ENCODE measurements at regions not wholly inside any gene's neighbourhood (a gene's known extent, or its start where the extent isn't known, plus 50 kb on each side); places are given as distances from the start of the nearest gene placed in this dataset.
"Not testable (repeated sequence)": the region's sequence is repeated elsewhere in the genome, so short reads cannot be mapped to it uniquely, and the experiment has no call there.

- no peak overlapping the region for H2BK15ac ChIP-seq (replicated peaks; ENCODE audit: low read depth)
- no peaks in the 10 kb centered on the region for H3K4me1 ChIP-seq (ENCODE audit: control insufficient read depth, low read depth, low read length)
- no peaks in the 10 kb centered on the region for H3K36me3 ChIP-seq (ENCODE audit: control insufficient read depth, insufficient read depth, low read length)
- H2BK120ac ChIP-seq (ENCODE audit: low read depth, low read length): no peak overlapping the region
- H3K23ac ChIP-seq (ENCODE audit: low read length): no peak overlapping the region
- no peak overlapping the region for H4K8ac ChIP-seq (ENCODE audit: low read depth, low read length)
- DNase-seq: peak; percentile 35
- no peak overlapping the region for H3K9ac ChIP-seq (ENCODE audit: low read length)
- WGBS (ENCODE audit: extremely low coverage, insufficient coverage, low lambda C conversion rate): no CpG with 5 or more reads among the region's 6 CpGs
- H3K27me3 ChIP-seq (ENCODE audit: insufficient read depth, low read length, poor library complexity): no peaks in the 10 kb centered on the region
- no peak overlapping the region for H3K4me2 ChIP-seq (ENCODE audit: low read length)
- no peak overlapping the region for H3K18ac ChIP-seq (ENCODE audit: low read length)
- no peaks in the 10 kb centered on the region for H3K79me2 ChIP-seq (ENCODE audit: control insufficient read depth, insufficient read depth, low read length)
- H3K79me1 ChIP-seq (ENCODE audit: low read length): no peaks in the 10 kb centered on the region
- H4K5ac ChIP-seq (ENCODE audit: low read length): no peak overlapping the region
- H3K4me3 ChIP-seq (ENCODE audit: low read length): no peak overlapping the region
- no peak overlapping the region for H3K56ac ChIP-seq (ENCODE audit: low read length)
- no peak overlapping the region for H2AK5ac ChIP-seq (ENCODE audit: low read length)
- H3K27ac ChIP-seq (ENCODE audit: low read depth, low read length): no peak overlapping the region
- no peak overlapping the region for H2BK5ac ChIP-seq (ENCODE audit: low read length)
- H3K4ac ChIP-seq (ENCODE audit: low read depth, low read length): no peak overlapping the region
Observed at GRCh38 chr7:65800890-65801341, 72.0 kb upstream of the VKORC1L1 start.

GRCh38 chr7:65804887-65805286 lies 68.0 kb upstream of the VKORC1L1 start:
- no CpG with 5 or more reads among the region's 4 CpGs for WGBS (ENCODE audit: extremely low coverage, insufficient coverage, low lambda C conversion rate)
- H3K27ac ChIP-seq (ENCODE audit: low read depth, low read length): no peak overlapping the region
- H2BK120ac ChIP-seq (ENCODE audit: low read depth, low read length): no peak overlapping the region
- H3K9ac ChIP-seq (ENCODE audit: low read length): no peak overlapping the region
- no peaks in the 10 kb centered on the region for H3K27me3 ChIP-seq (ENCODE audit: insufficient read depth, low read length, poor library complexity)
- H4K8ac ChIP-seq (ENCODE audit: low read depth, low read length): no peak overlapping the region
- H3K4me1 ChIP-seq (ENCODE audit: control insufficient read depth, low read depth, low read length): no peaks in the 10 kb centered on the region
- no peak overlapping the region for H2BK15ac ChIP-seq (replicated peaks; ENCODE audit: low read depth)
- no peaks in the 10 kb centered on the region for H3K79me1 ChIP-seq (ENCODE audit: low read length)
- H2AK5ac ChIP-seq (ENCODE audit: low read length): no peak overlapping the region
- no peaks in the 10 kb centered on the region for H3K79me2 ChIP-seq (ENCODE audit: control insufficient read depth, insufficient read depth, low read length)
- no peak overlapping the region for H3K18ac ChIP-seq (ENCODE audit: low read length)
- H2BK5ac ChIP-seq (ENCODE audit: low read length): no peak overlapping the region
- no peak overlapping the region for H3K4me2 ChIP-seq (ENCODE audit: low read length)
- no peak overlapping the region for H3K4me3 ChIP-seq (ENCODE audit: low read length)
- no peak overlapping the region for H4K5ac ChIP-seq (ENCODE audit: low read length)
- H3K56ac ChIP-seq (ENCODE audit: low read length): no peak overlapping the region
- peaks cover 2% of the 10 kb centered on the region for H3K36me3 ChIP-seq (ENCODE audit: control insufficient read depth, insufficient read depth, low read length)
- DNase-seq: no peak
- H3K23ac ChIP-seq (ENCODE audit: low read length): no peak overlapping the region
- no peak overlapping the region for H3K4ac ChIP-seq (ENCODE audit: low read depth, low read length)

- H3K4me2 ChIP-seq (ENCODE audit: low read length); H3K18ac ChIP-seq (ENCODE audit: low read length); H3K23ac ChIP-seq (ENCODE audit: low read length); H2BK5ac ChIP-seq (ENCODE audit: low read length); H3K79me1 ChIP-seq (ENCODE audit: low read length); H2BK120ac ChIP-seq (ENCODE audit: low read depth, low read length); H4K8ac ChIP-seq (ENCODE audit: low read depth, low read length); H2AK5ac ChIP-seq (ENCODE audit: low read length); H2BK15ac ChIP-seq (replicated peaks; ENCODE audit: low read depth); H3K56ac ChIP-seq (ENCODE audit: low read length); H3K4me1 ChIP-seq (ENCODE audit: control insufficient read depth, low read depth, low read length); H3K4me3 ChIP-seq (ENCODE audit: low read length); H3K79me2 ChIP-seq (ENCODE audit: control insufficient read depth, insufficient read depth, low read length); H3K9ac ChIP-seq (ENCODE audit: low read length); H3K27me3 ChIP-seq (ENCODE audit: insufficient read depth, low read length, poor library complexity); H3K27ac ChIP-seq (ENCODE audit: low read depth, low read length); H3K36me3 ChIP-seq (ENCODE audit: control insufficient read depth, insufficient read depth, low read length); DNase-seq; H4K5ac ChIP-seq (ENCODE audit: low read length); H3K4ac ChIP-seq (ENCODE audit: low read depth, low read length): not testable (repeated sequence)
- no CpG with 5 or more reads among the region's 5 CpGs for WGBS (ENCODE audit: extremely low coverage, insufficient coverage, low lambda C conversion rate)
Observed at GRCh38 chr7:65807067-65807466, 65.8 kb upstream of the VKORC1L1 start.

GRCh38 chr7:65809259-65809981 lies 63.5 kb upstream of the VKORC1L1 start:
- H3K18ac ChIP-seq (ENCODE audit: low read length): no peak overlapping the region
- no peak overlapping the region for H2BK120ac ChIP-seq (ENCODE audit: low read depth, low read length)
- no peak overlapping the region for H2BK5ac ChIP-seq (ENCODE audit: low read length)
- H3K36me3 ChIP-seq (ENCODE audit: control insufficient read depth, insufficient read depth, low read length): peaks cover 2% of the 10 kb centered on the region
- no peak overlapping the region for H3K4ac ChIP-seq (ENCODE audit: low read depth, low read length)
- no peaks in the 10 kb centered on the region for H3K79me1 ChIP-seq (ENCODE audit: low read length)
- no peak overlapping the region for H2BK15ac ChIP-seq (replicated peaks; ENCODE audit: low read depth)
- H4K8ac ChIP-seq (ENCODE audit: low read depth, low read length): no peak overlapping the region
- no peaks in the 10 kb centered on the region for H3K4me1 ChIP-seq (ENCODE audit: control insufficient read depth, low read depth, low read length)
- H3K4me3 ChIP-seq (ENCODE audit: low read length): no peak overlapping the region
- DNase-seq: no peak
- no CpG with 5 or more reads among the region's 6 CpGs for WGBS (ENCODE audit: extremely low coverage, insufficient coverage, low lambda C conversion rate)
- no peak overlapping the region for H3K9ac ChIP-seq (ENCODE audit: low read length)
- no peaks in the 10 kb centered on the region for H3K79me2 ChIP-seq (ENCODE audit: control insufficient read depth, insufficient read depth, low read length)
- no peak overlapping the region for H3K27ac ChIP-seq (ENCODE audit: low read depth, low read length)
- H4K5ac ChIP-seq (ENCODE audit: low read length): no peak overlapping the region
- H3K23ac ChIP-seq (ENCODE audit: low read length): no peak overlapping the region
- H3K4me2 ChIP-seq (ENCODE audit: low read length): no peak overlapping the region
- no peak overlapping the region for H2AK5ac ChIP-seq (ENCODE audit: low read length)
- H3K56ac ChIP-seq (ENCODE audit: low read length): no peak overlapping the region
- no peaks in the 10 kb centered on the region for H3K27me3 ChIP-seq (ENCODE audit: insufficient read depth, low read length, poor library complexity)

GRCh38 chr7:65809982-65810288 lies 62.9 kb upstream of the VKORC1L1 start:
- no peak overlapping the region for H3K4ac ChIP-seq (ENCODE audit: low read depth, low read length)
- peaks cover 2% of the 10 kb centered on the region for H3K36me3 ChIP-seq (ENCODE audit: control insufficient read depth, insufficient read depth, low read length)
- H3K4me2 ChIP-seq (ENCODE audit: low read length): no peak overlapping the region
- no peak overlapping the region for H3K27ac ChIP-seq (ENCODE audit: low read depth, low read length)
- DNase-seq: no peak
- no CpG with 5 or more reads among the region's 3 CpGs for WGBS (ENCODE audit: extremely low coverage, insufficient coverage, low lambda C conversion rate)
- H3K9ac ChIP-seq (ENCODE audit: low read length): no peak overlapping the region
- H3K4me1 ChIP-seq (ENCODE audit: control insufficient read depth, low read depth, low read length): no peaks in the 10 kb centered on the region
- H3K79me2 ChIP-seq (ENCODE audit: control insufficient read depth, insufficient read depth, low read length): no peaks in the 10 kb centered on the region
- H2BK120ac ChIP-seq (ENCODE audit: low read depth, low read length): no peak overlapping the region
- no peak overlapping the region for H3K56ac ChIP-seq (ENCODE audit: low read length)
- H3K79me1 ChIP-seq (ENCODE audit: low read length): no peaks in the 10 kb centered on the region
- H2BK5ac ChIP-seq (ENCODE audit: low read length): no peak overlapping the region
- no peak overlapping the region for H4K8ac ChIP-seq (ENCODE audit: low read depth, low read length)
- H3K18ac ChIP-seq (ENCODE audit: low read length): no peak overlapping the region
- H3K27me3 ChIP-seq (ENCODE audit: insufficient read depth, low read length, poor library complexity): no peaks in the 10 kb centered on the region
- H2BK15ac ChIP-seq (replicated peaks; ENCODE audit: low read depth): no peak overlapping the region
- no peak overlapping the region for H2AK5ac ChIP-seq (ENCODE audit: low read length)
- H3K23ac ChIP-seq (ENCODE audit: low read length): no peak overlapping the region
- no peak overlapping the region for H3K4me3 ChIP-seq (ENCODE audit: low read length)
- no peak overlapping the region for H4K5ac ChIP-seq (ENCODE audit: low read length)

- Histone ChIP-seq H3K27ac (ENCODE audit: low read depth, low read length) (no peak overlapping the region), H3K23ac (ENCODE audit: low read length) (no peak overlapping the region), H3K9ac (ENCODE audit: low read length) (no peak overlapping the region), H4K5ac (ENCODE audit: low read length) (no peak overlapping the region), H3K79me1 (ENCODE audit: low read length) (no peaks in the 10 kb centered on the region), H3K4ac (ENCODE audit: low read depth, low read length) (no peak overlapping the region), H2BK15ac (replicated peaks; ENCODE audit: low read depth) (no peak overlapping the region), H2BK120ac (ENCODE audit: low read depth, low read length) (no peak overlapping the region), H3K79me2 (ENCODE audit: control insufficient read depth, insufficient read depth, low read length) (no peaks in the 10 kb centered on the region), H3K18ac (ENCODE audit: low read length) (no peak overlapping the region), H3K4me3 (ENCODE audit: low read length) (no peak overlapping the region), H4K8ac (ENCODE audit: low read depth, low read length) (no peak overlapping the region), H2BK5ac (ENCODE audit: low read length) (no peak overlapping the region), H3K27me3 (ENCODE audit: insufficient read depth, low read length, poor library complexity) (no peaks in the 10 kb centered on the region), H3K56ac (ENCODE audit: low read length) (no peak overlapping the region), H3K4me1 (ENCODE audit: control insufficient read depth, low read depth, low read length) (no peaks in the 10 kb centered on the region), H3K36me3 (ENCODE audit: control insufficient read depth, insufficient read depth, low read length) (peaks cover 2% of the 10 kb centered on the region), H2AK5ac (ENCODE audit: low read length) (no peak overlapping the region), H3K4me2 (ENCODE audit: low read length) (no peak overlapping the region)
- DNase-seq: no peak
- WGBS (ENCODE audit: extremely low coverage, insufficient coverage, low lambda C conversion rate): no CpG with 5 or more reads among the region's 5 CpGs
Observed at GRCh38 chr7:65812281-65812680, 60.6 kb upstream of the VKORC1L1 start.

All from mesendoderm (in vitro differentiated cells).